Spleen (tissue), 7 donors: ENCODE measurements at regions not wholly inside any gene's neighbourhood (a gene's known extent, or its start where the extent isn't known, plus 50 kb on each side); places are given as distances from the start of the nearest gene placed in this dataset.

ENCODE experiments used
- CTCF ChIP-seq, 11 experiments: fragments of 200-600 bp in 7 of 11; fragments of 450-650 bp in 4 of 11; sonication (generic) in 4 of 11; IDR thresholded peaks in 8 of 11; conservative IDR thresholded peaks in 3 of 11; 1 replicate in 7 of 11; 2 replicates in 4 of 11; pipeline versions ENCODE4 v1.4.0 to v1.8.0; 2016 to 2021; ENCODE audit warnings: antibody characterized with exemption in 11 of 11, inconsistent platforms in 4 of 11, mild to moderate bottlenecking in 1 of 11
- POLR2A ChIP-seq, 3 donors: fragments of 450-650 bp; IDR thresholded peaks; one replicate each; pipeline ENCODE4 v1.5.1; 2017; ENCODE audit warnings: antibody characterized with exemption in 3 of 3, mild to moderate bottlenecking in 1 of 3
- POLR2AphosphoS5 ChIP-seq, 3 donors: sonication (generic); formaldehyde crosslinking; IDR thresholded peaks; one replicate each; pipeline ENCODE4 v1.5.1; 2017; ENCODE audit warnings: antibody characterized with exemption in 3 of 3
- donor health status: DM: no; HTN: no; CAD: no; lungs with moderate emphysema.
- donor health status: DM: no; HTN: no; CAD: no.
- donor health status: DM: no; HTN: no; CAD: no.

GRCh38 chr11:119839476-119840133, 110.6 kb upstream of the NECTIN1 start:
- no peak for TF ChIP-seq CTCF (IDR thresholded peaks at IDR 0.05 in 8 of 11, conservative IDR thresholded peaks at IDR 0.05 in 3 of 11)
- TF ChIP-seq POLR2A (IDR thresholded peaks at IDR 0.05), result no peak
- no peak for TF ChIP-seq POLR2AphosphoS5 (IDR thresholded peaks at IDR 0.05)
